Smooth muscle cell (in vitro differentiated cells): ENCODE measurements at regions not wholly inside any gene's neighbourhood (a gene's known extent, or its start where the extent isn't known, plus 50 kb on each side); places are given as distances from the start of the nearest gene placed in this dataset.

Experiments used
- DNase-seq: peaks from one replicate; lab custom pipeline; 2025; ENCODE audit not compliant: unreplicated experiment; lab: John Stamatoyannopoulos, UW
- H2AFZ ChIP-seq: fragments of 200-600 bp; sonication (generic); 2 replicates; pipeline ENCODE4 v1.6.0; 2016; ENCODE audit warnings: antibody characterized with exemption, low read depth, mild to moderate bottlenecking
- H3F3A ChIP-seq: fragments of 200-600 bp; sonication (generic); 2 replicates; pipeline ENCODE4 v1.6.0; 2017; ENCODE audit warnings: antibody characterized with exemption, low read depth
- H3K27ac ChIP-seq: fragments of 200-600 bp; sonication (generic); 2 replicates; pipeline ENCODE4 v1.5.1; 2016; ENCODE audit warnings: low read depth, mild to moderate bottlenecking
- H3K27me3 ChIP-seq: fragments of 200-600 bp; sonication (generic); 2 replicates; pipeline ENCODE4 v1.6.1; 2016; ENCODE audit warnings: low read depth, mild to moderate bottlenecking
- H3K36me3 ChIP-seq: fragments of 200-600 bp; sonication (generic); 2 replicates; pipeline ENCODE4 v1.5.1; 2016; ENCODE audit warnings: low read depth
- H3K4me1 ChIP-seq: fragments of 200-600 bp; sonication (generic); 2 replicates; pipeline ENCODE4 v1.5.1; 2016; ENCODE audit warnings: low read depth
- H3K4me2 ChIP-seq: fragments of 200-600 bp; sonication (generic); 2 replicates; pipeline ENCODE4 v1.6.0; 2016; ENCODE audit warnings: mild to moderate bottlenecking
- H3K4me3 ChIP-seq: fragments of 200-600 bp; sonication (generic); 2 replicates; pipeline ENCODE4 v1.5.1; 2016; ENCODE audit warnings: mild to moderate bottlenecking
- H3K79me2 ChIP-seq: fragments of 200-600 bp; sonication (generic); 2 replicates; pipeline ENCODE4 v1.6.0; 2016; ENCODE audit warnings: low read depth, mild to moderate bottlenecking
- H3K9ac ChIP-seq: fragments of 200-600 bp; sonication (generic); 2 replicates; pipeline ENCODE4 v1.6.0; 2016; ENCODE audit warnings: low read depth
- H3K9me3 ChIP-seq: fragments of 200-600 bp; sonication (generic); replicated peaks from 2 replicates; pipeline ENCODE4 v1.5.1; 2016; ENCODE audit warnings: low read depth
- H4K20me1 ChIP-seq: fragments of 200-600 bp; sonication (generic); 2 replicates; pipeline ENCODE4 v1.6.0; 2016; ENCODE audit warnings: low read depth
- CTCF ChIP-seq: fragments of 200-600 bp; sonication (generic); IDR thresholded peaks from 2 replicates; pipeline ENCODE4 v1.5.1; 2017; ENCODE audit warnings: borderline replicate concordance, mild to moderate bottlenecking, antibody characterized with exemption; ENCODE audit not compliant: insufficient read depth, poor library complexity, severe bottlenecking
- WGBS: methylation state at CpG from one replicate; pipeline ENCODE4 v1.1.7; 2016; ENCODE audit warnings: low lambda C conversion rate; 5-methylcytosine and 5-hydroxymethylcytosine counted together

GRCh38 chr2:5589183-5589582, 103.0 kb upstream of the SOX11 start:
- H3K4me3 ChIP-seq = no peak overlapping the region
- no peaks in the 10 kb centered on the region for H3K9me3 ChIP-seq
- H3K4me2 ChIP-seq = no peak overlapping the region
- 76% methylated on average over 6 of the region's 6 CpGs for WGBS
- no peak overlapping the region for H3K27ac ChIP-seq
- no peak overlapping the region for H2AFZ ChIP-seq
- no peak overlapping the region for H3K9ac ChIP-seq
- no peaks in the 10 kb centered on the region for H3K79me2 ChIP-seq
- no peak for TF ChIP-seq CTCF
- H3K36me3 ChIP-seq = no peaks in the 10 kb centered on the region
- peaks cover 24% of the 10 kb centered on the region for H3K27me3 ChIP-seq
- no peak for DNase-seq
- H3K4me1 ChIP-seq = no peaks in the 10 kb centered on the region
- no peaks in the 10 kb centered on the region for H4K20me1 ChIP-seq
- H3F3A ChIP-seq = no peaks in the 10 kb centered on the region

DNA sequence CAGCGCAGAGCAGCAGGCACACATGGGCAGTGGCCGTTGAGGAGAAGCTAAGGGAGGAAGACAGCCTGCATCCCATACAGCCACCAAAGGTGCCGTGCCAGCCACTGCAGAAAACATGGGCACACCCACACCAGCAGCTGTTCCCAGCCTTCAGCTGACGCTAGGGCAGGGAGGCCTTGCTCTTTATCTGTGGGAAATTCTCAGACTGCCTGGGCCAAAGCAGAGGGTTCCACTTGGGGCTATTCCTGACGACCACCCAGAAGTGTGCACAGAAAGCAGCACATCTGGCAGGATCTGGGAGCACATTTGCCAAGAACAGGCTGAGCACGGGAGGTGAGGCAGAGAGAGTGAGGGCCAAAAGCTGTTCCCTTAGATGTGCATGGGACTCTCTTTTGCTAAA, 101.3 kb upstream of the SOX11 start:
- Histone ChIP-seq H3K27ac (no peak overlapping the region), H3K9ac (no peak overlapping the region), H3K27me3 (peaks cover 22% of the 10 kb centered on the region), H3K36me3 (no peaks in the 10 kb centered on the region), H3K79me2 (no peaks in the 10 kb centered on the region), H3K4me3 (no peak overlapping the region), H3F3A (no peaks in the 10 kb centered on the region), H4K20me1 (no peaks in the 10 kb centered on the region), H3K9me3 (no peaks in the 10 kb centered on the region), H2AFZ (no peak overlapping the region), H3K4me1 (no peaks in the 10 kb centered on the region), H3K4me2 (no peak overlapping the region)
- WGBS = 83% methylated on average over 6 of the region's 6 CpGs
- DNase-seq = no peak
- TF ChIP-seq CTCF = no peak

DNA sequence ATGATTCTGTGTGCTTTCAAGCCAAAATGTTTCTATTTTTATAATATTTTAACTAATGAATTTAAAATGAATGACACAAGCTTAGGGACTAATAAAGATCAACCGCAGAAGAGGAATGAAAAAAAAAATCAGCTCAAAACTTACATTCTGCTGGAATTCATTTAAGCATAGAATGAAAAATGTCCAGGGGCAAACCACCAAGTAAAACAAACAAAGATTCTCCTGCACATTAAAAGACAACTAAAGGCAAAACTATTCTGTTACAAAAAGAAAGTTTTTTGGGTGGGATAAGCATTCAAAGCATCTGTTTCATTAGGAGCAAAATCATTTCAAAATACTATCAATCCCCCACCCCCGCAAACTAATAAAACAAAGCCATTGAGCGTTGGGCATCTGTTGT, 99.3 kb upstream of the SOX11 start:
- Histone ChIP-seq H3K27me3 (peaks cover 22% of the 10 kb centered on the region), H3K36me3 (no peaks in the 10 kb centered on the region), H3F3A (no peaks in the 10 kb centered on the region), H4K20me1 (no peaks in the 10 kb centered on the region), H3K9ac (no peak overlapping the region), H3K4me2 (no peak overlapping the region), H3K4me1 (no peaks in the 10 kb centered on the region), H3K79me2 (no peaks in the 10 kb centered on the region), H2AFZ (no peak overlapping the region), H3K9me3 (no peaks in the 10 kb centered on the region), H3K4me3 (no peak overlapping the region), H3K27ac (no peak overlapping the region)
- no peak for DNase-seq
- 70% methylated on average over 3 of the region's 3 CpGs for WGBS
- TF ChIP-seq CTCF = no peak

DNA sequence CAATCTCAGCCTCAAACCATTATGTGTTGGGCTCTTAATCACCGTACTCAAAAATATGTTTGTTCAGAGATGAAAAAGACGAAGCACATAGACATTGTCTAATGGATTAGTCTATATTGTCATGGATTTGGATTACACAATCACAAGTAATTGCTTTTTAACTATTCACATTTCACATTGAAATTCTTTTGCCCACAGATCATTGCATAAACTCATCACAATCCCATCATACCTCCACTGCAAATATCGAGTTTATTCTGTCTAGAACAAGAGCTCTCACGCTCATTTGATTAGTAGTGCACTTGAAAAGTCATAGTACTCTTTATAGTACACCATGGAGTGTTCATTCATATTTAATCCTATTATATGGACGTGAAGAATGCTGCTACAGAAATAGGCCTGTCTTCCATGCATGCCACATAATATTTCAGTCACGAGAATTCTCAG, 97.9 kb upstream of the SOX11 start:
- Histone ChIP-seq H3K27ac (no peak overlapping the region), H3K4me3 (no peak overlapping the region), H3K79me2 (no peaks in the 10 kb centered on the region), H2AFZ (no peak overlapping the region), H3K4me2 (no peak overlapping the region), H3K9ac (no peak overlapping the region), H4K20me1 (no peaks in the 10 kb centered on the region), H3K36me3 (no peaks in the 10 kb centered on the region), H3K4me1 (no peaks in the 10 kb centered on the region), H3F3A (no peaks in the 10 kb centered on the region), H3K9me3 (no peaks in the 10 kb centered on the region), H3K27me3 (peaks cover 22% of the 10 kb centered on the region)
- WGBS = 78% methylated on average over 6 of the region's 6 CpGs
- TF ChIP-seq CTCF = no peak
- no peak for DNase-seq
